Activated CD8-positive, alpha-beta memory T cell treated with anti-CD3 and anti-CD28 coated beads, Interleukin-2, amount 10 ng/mL, durations not matched to agents 7 days and 5 days (primary cell): ENCODE measurements at regions not wholly inside any gene's neighbourhood (a gene's known extent, or its start where the extent isn't known, plus 50 kb on each side); places are given as distances from the start of the nearest gene placed in this dataset.

Source experiments
- ATAC-seq: fragments of 150-1000 bp; cut with Tn5 transposase; one replicate; pipeline ENCODE4 v1.10.0; 2021; ENCODE audit warnings: moderate library complexity
- CTCF ChIA-PET: fragments of 350-600 bp; sonication (Branson Sonifier 250); formaldehyde crosslinking; loops from one replicate; lab custom pipeline; 2021; ENCODE audit warnings: antibody characterized with exemption; lab: Charles Lee
- DNase-seq: peaks from one replicate; pipeline ENCODE4 v3.0.0-alpha.2; 2020
- H3K27ac Mint-ChIP-seq: one replicate; pipeline ENCODE4 v1.8.0; 2021; ENCODE audit warnings: mild to moderate bottlenecking, mixed read lengths
- H3K27me3 Mint-ChIP-seq: one replicate; pipeline ENCODE4 v1.8.0; 2021; ENCODE audit warnings: mixed read lengths
- H3K36me3 Mint-ChIP-seq: one replicate; pipeline ENCODE4 v1.8.0; 2021; ENCODE audit warnings: mild to moderate bottlenecking, mixed read lengths
- H3K4me1 Mint-ChIP-seq: one replicate; pipeline ENCODE4 v1.8.0; 2021; ENCODE audit warnings: mixed read lengths
- H3K4me3 Mint-ChIP-seq: one replicate; pipeline ENCODE4 v1.8.0; 2021; ENCODE audit warnings: mild to moderate bottlenecking, moderate library complexity, mixed read lengths
- H3K9me3 Mint-ChIP-seq: one replicate; pipeline ENCODE4 v1.8.0; 2022; ENCODE audit warnings: low read depth, mixed read lengths

DNA sequence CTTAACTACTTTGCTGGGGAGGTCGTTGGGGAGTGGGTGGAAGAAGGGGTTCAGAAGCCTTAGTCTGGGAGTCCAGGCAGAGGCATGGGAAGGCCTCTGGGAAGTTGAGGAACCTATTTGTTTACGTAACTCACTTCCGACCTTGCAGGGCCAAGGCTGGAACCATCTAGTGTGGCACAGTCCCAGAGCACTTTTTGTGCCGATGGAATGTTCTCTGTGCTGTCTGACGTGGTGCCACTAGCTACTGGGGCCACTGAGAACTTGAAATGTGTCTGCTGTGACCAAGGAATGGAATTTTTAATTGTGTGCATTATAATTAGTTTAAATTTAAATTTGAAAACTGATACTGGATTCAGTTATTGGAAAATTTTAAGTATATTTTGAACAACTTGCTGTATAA, 139.7 kb downstream of the FAM161A start:
- H3K9me3 Mint-ChIP-seq, result no peaks in the 10 kb centered on the region
- no peak for ATAC-seq
- H3K36me3 Mint-ChIP-seq, result no peaks in the 10 kb centered on the region
- H3K4me1 Mint-ChIP-seq, result no peaks in the 10 kb centered on the region
- no peak overlapping the region for H3K4me3 Mint-ChIP-seq
- no peak for DNase-seq
- no peaks in the 10 kb centered on the region for H3K27me3 Mint-ChIP-seq
- CTCF ChIA-PET, result no interaction called here
- no peak overlapping the region for H3K27ac Mint-ChIP-seq

GRCh38 chr2:61713457-61713856, 140.4 kb downstream of the FAM161A start:
- H3K27me3 Mint-ChIP-seq, result no peaks in the 10 kb centered on the region

DNA sequence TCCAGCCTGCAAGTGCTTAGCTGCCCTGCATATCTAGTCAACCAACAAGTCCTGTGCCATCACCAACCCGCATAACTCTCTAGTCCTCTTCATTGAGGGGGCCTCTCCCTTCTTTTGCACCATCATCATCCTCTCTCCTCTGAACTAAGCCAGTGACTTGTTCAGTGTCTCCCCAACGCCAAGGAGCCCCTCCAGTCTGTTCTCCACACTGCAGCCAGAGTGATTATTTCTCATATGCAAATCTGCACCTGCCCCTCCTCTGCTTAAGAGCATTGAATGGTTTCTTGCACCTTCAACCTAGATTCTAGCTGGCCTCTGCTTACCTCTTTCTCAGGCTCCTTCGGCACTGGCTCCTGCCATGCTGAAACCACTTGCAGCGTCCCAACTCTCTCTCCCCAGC, 141.8 kb downstream of the FAM161A start:
- CTCF ChIA-PET, result no interaction called here
- H3K27me3 Mint-ChIP-seq, result no peaks in the 10 kb centered on the region
- no peaks in the 10 kb centered on the region for H3K36me3 Mint-ChIP-seq
- no peaks in the 10 kb centered on the region for H3K9me3 Mint-ChIP-seq
- DNase-seq, result no peak
- no peak for ATAC-seq
- H3K4me3 Mint-ChIP-seq, result no peak overlapping the region
- peaks cover 8% of the 10 kb centered on the region for H3K4me1 Mint-ChIP-seq
- H3K27ac Mint-ChIP-seq, result no peak overlapping the region

More at GRCh38 chr2:61713457-61713856, 140.4 kb downstream of the FAM161A start:
- H3K27ac Mint-ChIP-seq, result no peak overlapping the region
- H3K4me1 Mint-ChIP-seq, result no peaks in the 10 kb centered on the region
- no peaks in the 10 kb centered on the region for H3K36me3 Mint-ChIP-seq
- H3K9me3 Mint-ChIP-seq, result no peaks in the 10 kb centered on the region
- no peak for ATAC-seq
- CTCF ChIA-PET, result no interaction called here
- no peak for DNase-seq
- no peak overlapping the region for H3K4me3 Mint-ChIP-seq

GRCh38 chr2:61710711-61711110, 143.1 kb downstream of the FAM161A start:
- no peak overlapping the region for H3K27ac Mint-ChIP-seq
- DNase-seq (no peak), ATAC-seq (no peak)
- no peaks in the 10 kb centered on the region for H3K36me3 Mint-ChIP-seq
- CTCF ChIA-PET, result no interaction called here
- peaks cover 8% of the 10 kb centered on the region for H3K4me1 Mint-ChIP-seq
- no peaks in the 10 kb centered on the region for H3K27me3 Mint-ChIP-seq
- no peaks in the 10 kb centered on the region for H3K9me3 Mint-ChIP-seq
- no peak overlapping the region for H3K4me3 Mint-ChIP-seq

DNA sequence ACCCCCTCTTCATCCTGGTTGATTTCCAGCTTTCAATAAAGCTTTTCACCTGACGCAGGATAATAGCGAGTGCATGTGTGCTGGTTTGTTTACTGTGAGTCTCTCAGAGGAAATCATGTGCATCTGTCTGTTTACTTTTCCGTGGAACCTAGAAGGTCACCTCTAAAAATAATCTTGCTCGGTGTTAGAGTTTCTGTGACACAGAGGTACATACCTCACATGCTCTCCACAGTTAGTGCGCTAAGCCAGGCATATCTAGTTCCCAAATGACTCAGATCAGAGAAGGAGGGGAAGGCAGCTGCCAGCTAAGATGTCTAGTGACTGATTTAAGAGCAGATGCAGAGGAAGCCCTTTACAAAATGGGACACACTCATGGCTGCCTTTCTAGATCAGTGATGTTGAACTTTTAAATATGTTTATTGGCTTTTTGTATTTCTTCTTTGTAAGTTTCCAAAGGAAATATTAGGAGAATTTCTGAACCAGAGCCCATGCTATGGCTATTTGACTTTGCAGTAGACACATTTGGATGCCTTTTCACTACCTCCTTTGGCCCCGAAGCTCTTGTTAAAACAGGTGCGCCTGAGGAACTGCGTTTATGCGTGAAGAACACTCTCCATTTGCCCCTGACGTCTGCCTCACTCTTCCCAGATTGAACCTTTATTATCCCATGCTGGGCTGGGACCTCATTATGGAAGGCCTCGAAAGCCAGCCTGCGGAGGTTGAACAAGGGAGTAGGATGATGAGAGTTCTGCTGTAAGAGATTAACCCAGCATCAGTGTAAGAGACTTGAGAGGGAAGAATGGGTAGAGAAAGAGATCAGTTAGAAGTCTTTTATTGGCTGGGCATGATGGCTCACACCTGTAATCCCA, 145.6 kb downstream of the FAM161A start:
- no peak overlapping the region for H3K27ac Mint-ChIP-seq
- CTCF ChIA-PET, result interaction anchor here (0.7 kb wide), 1 partner anchor 11 kb away, joined by 3 read pairs; no protein-coding TSS in a partner anchor
- peaks cover 8% of the 10 kb centered on the region for H3K4me1 Mint-ChIP-seq
- no peaks in the 10 kb centered on the region for H3K36me3 Mint-ChIP-seq
- no peaks in the 10 kb centered on the region for H3K27me3 Mint-ChIP-seq
- no peak overlapping the region for H3K4me3 Mint-ChIP-seq
- ATAC-seq (peak; percentile 81), DNase-seq (peak; percentile 58)
- no peaks in the 10 kb centered on the region for H3K9me3 Mint-ChIP-seq

DNA sequence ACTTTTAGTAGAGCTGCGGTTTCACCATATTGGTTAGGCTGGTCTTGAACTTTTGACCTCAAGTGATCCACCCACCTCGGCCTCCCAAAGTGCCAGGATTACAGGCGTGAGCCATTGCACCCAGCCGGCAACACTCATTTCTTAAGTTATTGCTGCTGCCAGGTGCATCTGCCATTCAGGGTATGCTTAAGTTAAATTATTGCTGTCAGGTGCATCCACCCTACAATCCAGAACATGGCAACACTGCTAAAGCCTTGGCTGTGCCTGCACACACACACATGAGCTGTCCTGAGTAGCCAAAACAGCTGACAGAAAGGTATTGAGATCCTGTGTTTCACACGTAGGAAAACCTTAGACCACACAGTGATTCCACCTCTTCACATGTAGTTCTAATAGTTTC, 148.2 kb downstream of the FAM161A start:
- DNase-seq, result no peak
- ATAC-seq, result no peak
- Mint-ChIP-seq H3K4me3 (no peak overlapping the region), H3K27me3 (no peaks in the 10 kb centered on the region), H3K4me1 (peaks cover 8% of the 10 kb centered on the region), H3K36me3 (no peaks in the 10 kb centered on the region), H3K9me3 (no peaks in the 10 kb centered on the region), H3K27ac (no peak overlapping the region)
- CTCF ChIA-PET, result no interaction called here

GRCh38 chr2:61704364-61704763, 149.5 kb downstream of the FAM161A start:
- Mint-ChIP-seq H3K4me3 (no peak overlapping the region), H3K36me3 (no peaks in the 10 kb centered on the region), H3K27ac (no peak overlapping the region), H3K9me3 (no peaks in the 10 kb centered on the region), H3K4me1 (peaks cover 8% of the 10 kb centered on the region), H3K27me3 (no peaks in the 10 kb centered on the region)
- no peak for ATAC-seq
- no peak for DNase-seq
- CTCF ChIA-PET, result interaction anchor here (1.6 kb wide), 1 partner anchor 45 kb away, joined by 3 read pairs; no protein-coding TSS in a partner anchor

DNA sequence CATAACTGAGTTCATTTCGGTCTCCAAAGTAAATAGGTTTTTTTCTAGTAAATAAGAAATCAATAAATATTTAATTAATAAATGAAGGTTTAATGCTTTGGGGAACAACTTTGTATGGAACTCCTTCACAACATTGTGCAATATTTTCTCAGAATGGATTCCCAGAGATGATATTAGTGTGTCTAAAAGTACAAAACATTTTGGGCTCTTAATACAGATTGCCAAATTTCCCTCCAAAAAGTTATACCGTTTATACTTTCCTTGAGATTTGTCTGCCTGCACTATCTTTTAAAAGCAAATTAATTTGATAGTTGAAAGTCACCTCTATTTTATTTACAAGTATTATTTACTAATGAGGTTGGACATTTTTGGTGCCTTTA, 151.8 kb downstream of the FAM161A start:
- H3K4me1 Mint-ChIP-seq, result no peaks in the 10 kb centered on the region
- CTCF ChIA-PET, result no interaction called here
- no peaks in the 10 kb centered on the region for H3K36me3 Mint-ChIP-seq
- no peaks in the 10 kb centered on the region for H3K27me3 Mint-ChIP-seq
- no peak for ATAC-seq
- DNase-seq, result no peak
- H3K9me3 Mint-ChIP-seq, result no peaks in the 10 kb centered on the region
- H3K4me3 Mint-ChIP-seq, result no peak overlapping the region
- no peak overlapping the region for H3K27ac Mint-ChIP-seq

GRCh38 chr2:61700464-61700863, 153.4 kb downstream of the FAM161A start:
- CTCF ChIA-PET, result no interaction called here
- Mint-ChIP-seq H3K4me1 (peaks cover 2% of the 10 kb centered on the region), H3K9me3 (no peaks in the 10 kb centered on the region), H3K27me3 (no peaks in the 10 kb centered on the region), H3K4me3 (no peak overlapping the region), H3K36me3 (no peaks in the 10 kb centered on the region), H3K27ac (no peak overlapping the region)
- ATAC-seq (no peak), DNase-seq (no peak)

DNA sequence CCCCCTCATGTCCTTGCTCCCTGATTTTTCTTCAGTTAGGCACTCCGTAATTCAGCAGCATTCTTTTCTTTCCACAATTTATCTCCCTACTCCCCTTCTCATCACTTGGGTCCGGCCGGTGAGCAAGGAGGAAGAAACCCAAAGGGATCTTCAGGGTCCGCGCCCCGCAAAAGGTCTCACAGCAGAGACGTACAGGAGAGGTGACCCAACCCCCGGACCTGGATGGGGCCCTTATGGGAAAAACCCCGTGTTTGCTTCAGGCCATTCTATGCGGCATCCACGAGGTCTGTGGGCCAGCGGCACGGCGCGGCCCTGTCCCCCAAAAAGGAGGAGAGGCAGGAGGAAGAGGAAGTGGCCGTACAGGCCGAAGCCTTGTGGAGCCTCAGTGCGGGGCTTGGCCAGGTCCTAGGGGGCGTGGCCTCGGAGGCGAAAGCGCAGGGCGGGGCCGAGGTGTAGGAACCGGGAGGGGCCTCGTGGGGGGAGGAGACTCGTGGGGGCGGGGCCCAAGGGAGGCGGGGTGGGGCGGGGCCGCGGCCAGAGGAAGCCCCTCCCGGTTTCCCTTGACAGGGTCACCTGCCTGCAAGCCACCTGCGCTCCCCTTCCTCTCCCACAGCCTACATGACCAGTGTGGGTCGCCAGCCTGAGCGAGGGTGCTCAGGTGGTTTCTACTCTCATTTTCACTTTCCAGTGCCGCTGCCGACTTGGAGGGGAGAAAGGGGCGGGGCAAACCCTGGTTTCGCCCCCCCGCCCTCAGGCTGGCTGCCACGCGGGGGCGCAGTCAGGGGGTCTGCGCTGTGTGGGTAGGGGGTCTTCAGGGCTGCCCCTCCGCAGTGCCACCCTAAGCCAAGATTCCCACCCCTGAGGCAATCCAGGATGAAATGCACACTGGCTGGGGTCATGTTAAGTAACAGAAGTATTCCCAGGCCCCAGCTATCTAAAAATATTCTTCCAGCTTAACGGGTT, 156.4 kb upstream of the XPO1 start:
- peaks cover 18% of the 10 kb centered on the region for H3K4me1 Mint-ChIP-seq

GRCh38 chr2:61693744-61694143, 155.6 kb upstream of the XPO1 start:
- no peak for DNase-seq
- Mint-ChIP-seq H3K4me3 (peak overlapping the region; percentile 83), H3K9me3 (no peaks in the 10 kb centered on the region), H3K36me3 (no peaks in the 10 kb centered on the region), H3K27ac (peak overlapping the region; percentile 37), H3K27me3 (no peaks in the 10 kb centered on the region), H3K4me1 (peaks cover 19% of the 10 kb centered on the region)
- CTCF ChIA-PET, result no interaction called here
- ATAC-seq, result no peak

More for the DNA sequence above, 156.4 kb upstream of the XPO1 start:
- ATAC-seq (peak; percentile 99), DNase-seq (peak; percentile 91)
- H3K27me3 Mint-ChIP-seq, result no peaks in the 10 kb centered on the region
- no peaks in the 10 kb centered on the region for H3K36me3 Mint-ChIP-seq
- CTCF ChIA-PET, result interaction anchor here (0.7 kb wide), 1 partner anchor 63 kb away, joined by 3 read pairs; no protein-coding TSS in a partner anchor
- H3K9me3 Mint-ChIP-seq, result no peaks in the 10 kb centered on the region
- peak overlapping the region; percentile 83 for H3K4me3 Mint-ChIP-seq
- H3K27ac Mint-ChIP-seq, result peak overlapping the region; percentile 80

GRCh38 chr2:61690078-61690596, 152.0 kb upstream of the XPO1 start:
- no peak overlapping the region for H3K27ac Mint-ChIP-seq
- H3K4me1 Mint-ChIP-seq, result peaks cover 15% of the 10 kb centered on the region
- H3K36me3 Mint-ChIP-seq, result no peaks in the 10 kb centered on the region
- no peaks in the 10 kb centered on the region for H3K9me3 Mint-ChIP-seq
- CTCF ChIA-PET, result no interaction called here
- H3K27me3 Mint-ChIP-seq, result peaks cover 4% of the 10 kb centered on the region
- ATAC-seq, result no peak
- no peak overlapping the region for H3K4me3 Mint-ChIP-seq
- no peak for DNase-seq

GRCh38 chr2:61689568-61689967, 151.4 kb upstream of the XPO1 start:
- H3K27ac Mint-ChIP-seq, result no peak overlapping the region
- CTCF ChIA-PET, result no interaction called here
- peaks cover 15% of the 10 kb centered on the region for H3K4me1 Mint-ChIP-seq
- DNase-seq (no peak), ATAC-seq (no peak)
- peaks cover 4% of the 10 kb centered on the region for H3K27me3 Mint-ChIP-seq
- H3K4me3 Mint-ChIP-seq, result no peak overlapping the region
- H3K36me3 Mint-ChIP-seq, result no peaks in the 10 kb centered on the region
- H3K9me3 Mint-ChIP-seq, result no peaks in the 10 kb centered on the region
